ENCODE measurements at regions not wholly inside any gene's neighbourhood (a gene's known extent, or its start where the extent isn't known, plus 50 kb on each side); places are given as distances from the start of the nearest gene placed in this dataset.

DNA sequence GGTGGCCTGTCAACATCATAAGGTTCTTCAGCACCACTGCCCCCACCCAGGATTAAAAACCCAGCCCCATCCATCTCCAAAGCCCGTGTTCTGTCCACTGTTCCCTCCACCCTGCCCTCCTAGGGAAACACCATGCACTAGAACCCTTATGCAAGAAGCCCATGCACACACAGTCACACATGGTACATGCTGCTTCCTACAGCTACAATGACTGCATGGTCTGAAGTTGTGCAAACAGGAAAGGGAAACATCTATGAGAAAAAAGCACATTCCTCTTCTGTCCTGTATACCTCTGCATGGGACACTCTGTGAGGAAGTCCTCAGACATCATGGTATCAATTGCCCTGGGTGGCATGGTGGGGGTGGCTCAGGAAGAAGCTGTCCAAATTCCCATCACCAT, 108.6 kb upstream of the MRPS22 start:
- peaks cover 9% of the 10 kb centered on the region for H3K27me3 Mint-ChIP-seq
- H3K4me3 Mint-ChIP-seq = no peak overlapping the region
- ChIA-PET POLR2A (no interaction called here), CTCF (no interaction called here)
- H3K36me3 Mint-ChIP-seq (ENCODE audit: low read depth) = no peaks in the 10 kb centered on the region
- intact Hi-C loops (cut with DNase I, micrococcal nuclease) = no loop called here
- no peak overlapping the region for H3K27ac Mint-ChIP-seq
- H3K4me1 Mint-ChIP-seq = no peaks in the 10 kb centered on the region
- H3K9me3 Mint-ChIP-seq (ENCODE audit: low read depth) = no peaks in the 10 kb centered on the region
- no peak for DNase-seq
- no peak for ATAC-seq

GRCh38 chr3:139236336-139236735, 107.5 kb upstream of the MRPS22 start:
- ChIA-PET POLR2A (no interaction called here), CTCF (interaction anchor here (1.3 kb wide), 1 partner anchor 125 kb away, joined by 5 read pairs; no protein-coding TSS in a partner anchor)
- H3K4me1 Mint-ChIP-seq = no peaks in the 10 kb centered on the region
- H3K4me3 Mint-ChIP-seq = no peak overlapping the region
- peaks cover 13% of the 10 kb centered on the region for H3K27me3 Mint-ChIP-seq
- ATAC-seq = no peak
- no peaks in the 10 kb centered on the region for H3K9me3 Mint-ChIP-seq (ENCODE audit: low read depth)
- H3K36me3 Mint-ChIP-seq (ENCODE audit: low read depth) = no peaks in the 10 kb centered on the region
- H3K27ac Mint-ChIP-seq = no peak overlapping the region
- no peak for DNase-seq
- intact Hi-C loops (cut with DNase I, micrococcal nuclease) = no loop called here

- Mint-ChIP-seq H3K27me3 (peaks cover 22% of the 10 kb centered on the region), H3K27ac (no peak overlapping the region), H3K4me1 (no peaks in the 10 kb centered on the region), H3K36me3 (ENCODE audit: low read depth) (no peaks in the 10 kb centered on the region), H3K9me3 (ENCODE audit: low read depth) (no peaks in the 10 kb centered on the region), H3K4me3 (no peak overlapping the region)
- ChIA-PET CTCF (interaction anchor here (0.6 kb wide), 1 partner anchor 670 kb away, joined by 3 read pairs; no protein-coding TSS in a partner anchor), POLR2A (no interaction called here)
- DNase-seq (no peak), ATAC-seq (no peak)
- intact Hi-C loops (cut with DNase I, micrococcal nuclease) = no loop called here
Observed at GRCh38 chr3:139238281-139239030, 105.4 kb upstream of the MRPS22 start.

DNA sequence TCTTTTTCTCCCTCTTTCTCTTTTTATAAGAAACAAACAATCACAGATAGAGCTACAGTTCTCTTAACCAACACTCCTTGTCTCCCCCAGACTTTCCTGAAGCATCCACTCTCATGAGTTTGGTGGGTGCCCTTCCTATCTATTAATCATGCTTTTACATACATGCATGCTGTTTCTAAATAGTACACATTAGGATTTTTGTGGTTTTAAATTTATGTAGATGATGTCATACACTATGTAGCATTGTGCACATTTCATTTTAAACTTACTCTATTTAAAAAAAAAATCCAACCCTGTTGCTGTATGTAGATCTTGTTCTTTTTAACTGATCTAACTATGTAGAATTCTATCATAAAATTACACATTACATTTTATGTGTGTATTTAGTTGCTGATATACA, 104.3 kb upstream of the MRPS22 start:
- no peak overlapping the region for H3K27ac Mint-ChIP-seq
- no peaks in the 10 kb centered on the region for H3K4me1 Mint-ChIP-seq
- no peaks in the 10 kb centered on the region for H3K9me3 Mint-ChIP-seq (ENCODE audit: low read depth)
- ATAC-seq (no peak), DNase-seq (no peak)
- POLR2A ChIA-PET = no interaction called here
- no peak overlapping the region for H3K4me3 Mint-ChIP-seq
- no peaks in the 10 kb centered on the region for H3K36me3 Mint-ChIP-seq (ENCODE audit: low read depth)
- peaks cover 25% of the 10 kb centered on the region for H3K27me3 Mint-ChIP-seq
- CTCF ChIA-PET = interaction anchor here (0.6 kb wide), 1 partner anchor 1683 kb away, joined by 3 read pairs; no protein-coding TSS in a partner anchor
- intact Hi-C loops (cut with DNase I, micrococcal nuclease) = no loop called here

- DNase-seq (no peak), ATAC-seq (no peak)
- Mint-ChIP-seq H3K36me3 (ENCODE audit: low read depth) (no peaks in the 10 kb centered on the region), H3K4me1 (no peaks in the 10 kb centered on the region), H3K9me3 (ENCODE audit: low read depth) (no peaks in the 10 kb centered on the region), H3K4me3 (no peak overlapping the region), H3K27me3 (peaks cover 29% of the 10 kb centered on the region), H3K27ac (no peak overlapping the region)
- ChIA-PET CTCF (no interaction called here), POLR2A (no interaction called here)
- intact Hi-C loops (cut with DNase I, micrococcal nuclease) = no loop called here
Observed at GRCh38 chr3:139241783-139242182, 102.0 kb upstream of the MRPS22 start.

DNA sequence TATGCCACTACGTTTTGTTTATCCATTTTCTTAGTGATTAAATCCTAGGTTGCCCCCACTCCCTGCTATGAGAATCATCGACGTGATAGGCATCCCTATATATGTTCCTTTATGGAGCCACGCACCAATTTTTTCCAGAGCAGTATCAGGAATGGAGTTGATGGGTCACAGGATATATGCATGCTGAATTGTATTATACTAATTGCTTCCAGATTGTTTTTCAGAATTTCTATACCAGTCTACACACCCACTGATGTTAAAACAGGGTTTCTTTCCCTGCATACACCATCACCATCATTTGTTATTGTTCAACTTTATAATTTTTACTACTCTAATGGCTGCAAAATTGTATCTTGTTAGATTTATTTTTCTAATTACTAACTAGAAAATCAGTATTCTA, 100.1 kb upstream of the MRPS22 start:
- H3K27ac Mint-ChIP-seq = no peak overlapping the region
- H3K27me3 Mint-ChIP-seq = peaks cover 29% of the 10 kb centered on the region
- no peak overlapping the region for H3K4me3 Mint-ChIP-seq
- intact Hi-C loops (cut with DNase I, micrococcal nuclease) = no loop called here
- POLR2A ChIA-PET = no interaction called here
- ATAC-seq = no peak
- H3K9me3 Mint-ChIP-seq (ENCODE audit: low read depth) = no peaks in the 10 kb centered on the region
- no peaks in the 10 kb centered on the region for H3K4me1 Mint-ChIP-seq
- H3K36me3 Mint-ChIP-seq (ENCODE audit: low read depth) = no peaks in the 10 kb centered on the region
- DNase-seq = no peak
- CTCF ChIA-PET = no interaction called here

GRCh38 chr3:139248593-139249255, 95.1 kb upstream of the MRPS22 start:
- ATAC-seq = no peak
- intact Hi-C loops (cut with DNase I, micrococcal nuclease) = no loop called here
- no peak overlapping the region for H3K27ac Mint-ChIP-seq
- CTCF ChIA-PET = no interaction called here
- H3K4me3 Mint-ChIP-seq = no peak overlapping the region
- no peaks in the 10 kb centered on the region for H3K4me1 Mint-ChIP-seq
- peaks cover 25% of the 10 kb centered on the region for H3K27me3 Mint-ChIP-seq
- no peak for DNase-seq
- H3K9me3 Mint-ChIP-seq (ENCODE audit: low read depth) = no peaks in the 10 kb centered on the region
- no peaks in the 10 kb centered on the region for H3K36me3 Mint-ChIP-seq (ENCODE audit: low read depth)
- POLR2A ChIA-PET = no interaction called here

DNA sequence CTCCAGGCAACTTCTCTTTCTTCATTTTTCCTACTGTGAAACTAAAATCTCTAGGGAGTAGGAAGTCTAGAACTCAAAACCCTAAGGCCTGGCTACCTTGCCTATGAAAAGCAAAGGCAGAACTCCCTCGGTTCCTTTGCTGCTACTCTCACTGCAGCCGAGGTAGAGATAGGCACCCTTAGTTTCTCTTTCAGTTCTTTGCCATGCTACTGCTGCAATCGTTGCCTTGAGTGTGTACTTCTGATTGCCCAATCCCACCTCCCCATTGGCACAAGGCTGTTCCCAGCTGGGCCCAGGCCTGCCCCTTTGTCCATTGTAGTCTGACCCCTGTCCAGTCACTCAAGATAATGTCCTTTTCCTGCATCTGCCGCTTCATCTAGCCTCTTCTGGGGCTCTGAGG, 92.3 kb upstream of the MRPS22 start:
- Mint-ChIP-seq H3K36me3 (ENCODE audit: low read depth) (no peaks in the 10 kb centered on the region), H3K4me1 (no peaks in the 10 kb centered on the region), H3K4me3 (no peak overlapping the region), H3K9me3 (ENCODE audit: low read depth) (no peaks in the 10 kb centered on the region), H3K27ac (no peak overlapping the region), H3K27me3 (peaks cover 25% of the 10 kb centered on the region)
- ATAC-seq = no peak
- intact Hi-C loops (cut with DNase I, micrococcal nuclease) = no loop called here
- CTCF ChIA-PET = no interaction called here
- no peak for DNase-seq
- POLR2A ChIA-PET = no interaction called here

- intact Hi-C loops (cut with DNase I, micrococcal nuclease) = no loop called here
- DNase-seq (no peak), ATAC-seq (no peak)
- Mint-ChIP-seq H3K36me3 (ENCODE audit: low read depth) (no peaks in the 10 kb centered on the region), H3K27me3 (peaks cover 22% of the 10 kb centered on the region), H3K9me3 (ENCODE audit: low read depth) (no peaks in the 10 kb centered on the region), H3K4me1 (no peaks in the 10 kb centered on the region), H3K27ac (no peak overlapping the region), H3K4me3 (no peak overlapping the region)
- POLR2A ChIA-PET = interaction anchor here (0.6 kb wide), 1 partner anchor 276 kb away, joined by 3 read pairs; no protein-coding TSS in a partner anchor
- CTCF ChIA-PET = no interaction called here
Observed at GRCh38 chr3:139252719-139253118, 91.1 kb upstream of the MRPS22 start.

DNA sequence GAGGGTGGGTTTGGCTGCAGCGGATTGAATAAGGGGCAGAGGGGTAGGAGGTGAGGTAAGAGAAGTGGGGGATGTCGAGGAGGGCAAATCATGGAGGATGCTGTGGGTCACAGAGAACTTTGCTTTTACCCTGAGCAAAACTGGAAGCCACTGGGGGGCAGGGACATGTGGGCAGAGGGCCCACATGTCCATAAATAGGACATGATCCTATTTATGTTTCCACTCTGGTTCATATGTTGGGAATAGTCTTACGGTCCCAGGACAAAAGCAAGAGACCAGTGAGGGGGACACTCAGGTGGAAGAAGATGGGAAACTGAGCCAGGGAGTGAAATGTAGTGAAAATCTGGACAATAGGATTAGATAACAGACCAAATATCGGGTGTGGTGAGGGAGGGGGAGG, 85.5 kb upstream of the MRPS22 start:
- ATAC-seq = no peak
- no peak for DNase-seq
- H3K4me3 Mint-ChIP-seq = no peak overlapping the region
- no peaks in the 10 kb centered on the region for H3K9me3 Mint-ChIP-seq (ENCODE audit: low read depth)
- no peaks in the 10 kb centered on the region for H3K4me1 Mint-ChIP-seq
- peaks cover 13% of the 10 kb centered on the region for H3K27me3 Mint-ChIP-seq
- intact Hi-C loops (cut with DNase I, micrococcal nuclease) = no loop called here
- no peaks in the 10 kb centered on the region for H3K36me3 Mint-ChIP-seq (ENCODE audit: low read depth)
- ChIA-PET CTCF (no interaction called here), POLR2A (no interaction called here)
- H3K27ac Mint-ChIP-seq = no peak overlapping the region

GRCh38 chr3:139259398-139259797, 84.4 kb upstream of the MRPS22 start:
- Mint-ChIP-seq H3K36me3 (ENCODE audit: low read depth) (no peaks in the 10 kb centered on the region), H3K9me3 (ENCODE audit: low read depth) (no peaks in the 10 kb centered on the region), H3K27ac (no peak overlapping the region), H3K27me3 (peaks cover 11% of the 10 kb centered on the region), H3K4me1 (no peaks in the 10 kb centered on the region), H3K4me3 (no peak overlapping the region)
- intact Hi-C loops (cut with DNase I, micrococcal nuclease) = no loop called here
- POLR2A ChIA-PET = no interaction called here
- CTCF ChIA-PET = no interaction called here
- ATAC-seq (no peak), DNase-seq (no peak)

DNA sequence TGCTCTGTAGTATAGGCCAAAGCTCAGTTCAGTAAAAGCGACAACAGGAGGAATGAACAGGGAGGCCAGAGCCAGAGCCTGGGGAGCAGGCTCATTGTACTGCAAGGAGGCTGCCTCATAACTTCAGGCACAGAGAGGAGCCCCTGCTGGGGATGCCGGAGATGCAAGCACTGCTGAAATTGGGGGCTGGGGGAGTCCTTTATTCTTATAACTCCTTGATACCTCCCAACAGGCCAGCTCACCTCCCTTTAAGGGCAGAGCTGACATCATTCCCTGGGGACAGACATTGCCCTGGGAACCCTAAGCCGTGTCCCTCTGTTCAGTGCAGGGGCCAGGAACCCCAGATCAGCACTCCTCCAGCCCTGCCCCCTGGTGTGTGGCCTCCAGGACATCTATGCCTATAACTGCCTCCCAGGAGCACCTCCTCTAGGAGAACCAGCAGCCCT, 83.8 kb upstream of the MRPS22 start:
- intact Hi-C loops (cut with DNase I, micrococcal nuclease) = no loop called here
- H3K9me3 Mint-ChIP-seq (ENCODE audit: low read depth) = no peaks in the 10 kb centered on the region
- no peak overlapping the region for H3K4me3 Mint-ChIP-seq
- no peak for ATAC-seq
- no peak for DNase-seq
- no peak overlapping the region for H3K27ac Mint-ChIP-seq
- H3K27me3 Mint-ChIP-seq = peaks cover 8% of the 10 kb centered on the region
- POLR2A ChIA-PET = no interaction called here
- no peaks in the 10 kb centered on the region for H3K4me1 Mint-ChIP-seq
- H3K36me3 Mint-ChIP-seq (ENCODE audit: low read depth) = no peaks in the 10 kb centered on the region
- CTCF ChIA-PET = no interaction called here
